ENCODE measurements at regions not wholly inside any gene's neighbourhood (a gene's known extent, or its start where the extent isn't known, plus 50 kb on each side); places are given as distances from the start of the nearest gene placed in this dataset.
"Not testable (repeated sequence)": the region's sequence is repeated elsewhere in the genome, so short reads cannot be mapped to it uniquely, and the experiment has no call there.

GRCh38 chrX:44667771-44668170 is 125.1 kb upstream of the FUNDC1 start:
- Histone ChIP-seq H3K36me3 (no peaks in the 10 kb centered on the region), H3K4me1 (replicated peaks) (no peaks in the 10 kb centered on the region), H3K9me3 (no peaks in the 10 kb centered on the region), H3K27me3 (replicated peaks; ENCODE audit: insufficient read depth) (no peaks in the 10 kb centered on the region), H3K4me3 (no peak overlapping the region), H3K27ac (no peak overlapping the region)
- WGBS, result 63% methylated on average over 3 of the region's 3 CpGs
- intact Hi-C loops (cut with DNase I), result no loop called here
- TF ChIP-seq POLR2A (IDR thresholded peaks at IDR 0.05), result no peak
- no peak for TF ChIP-seq CTCF (IDR thresholded peaks at IDR 0.05)
- TF ChIP-seq POLR2AphosphoS5 (IDR thresholded peaks at IDR 0.05), result no peak
- DNase-seq (ENCODE audit: low spot score), result no peak

- H3K27me3 ChIP-seq (replicated peaks; ENCODE audit: insufficient read depth); H3K36me3 ChIP-seq; H3K4me3 ChIP-seq; H3K4me1 ChIP-seq (replicated peaks); H3K27ac ChIP-seq; DNase-seq (ENCODE audit: low spot score); H3K9me3 ChIP-seq; intact Hi-C loops (cut with DNase I): not testable (repeated sequence)
- 89% methylated on average over 5 of the region's 5 CpGs for WGBS
These were observed 115.1 kb upstream of the FUNDC1 start for GRCh38 chrX:44657718-44658246.

GRCh38 chrX:44651358-44651757 is 108.7 kb upstream of the FUNDC1 start:
- Histone ChIP-seq H3K4me3 (no peak overlapping the region), H3K36me3 (no peaks in the 10 kb centered on the region), H3K27ac (no peak overlapping the region), H3K9me3 (no peaks in the 10 kb centered on the region), H3K27me3 (replicated peaks; ENCODE audit: insufficient read depth) (no peaks in the 10 kb centered on the region), H3K4me1 (replicated peaks) (no peaks in the 10 kb centered on the region)
- WGBS, result 17% methylated on average over 2 of the region's 2 CpGs
- intact Hi-C loops (cut with DNase I), result no loop called here
- DNase-seq (ENCODE audit: low spot score), result no peak
- TF ChIP-seq POLR2A (IDR thresholded peaks at IDR 0.05) (no peak), CTCF (IDR thresholded peaks at IDR 0.05) (no peak), POLR2AphosphoS5 (IDR thresholded peaks at IDR 0.05) (no peak)

GRCh38 chrX:44643723-44644122 is 101.1 kb upstream of the FUNDC1 start:
- Histone ChIP-seq H3K36me3 (no peaks in the 10 kb centered on the region), H3K27me3 (replicated peaks; ENCODE audit: insufficient read depth) (no peaks in the 10 kb centered on the region), H3K4me1 (replicated peaks) (no peaks in the 10 kb centered on the region), H3K4me3 (no peak overlapping the region), H3K27ac (no peak overlapping the region), H3K9me3 (no peaks in the 10 kb centered on the region)
- 24% methylated on average over 5 of the region's 5 CpGs for WGBS
- no peak for DNase-seq (ENCODE audit: low spot score)
- intact Hi-C loops (cut with DNase I), result no loop called here
- TF ChIP-seq POLR2A (IDR thresholded peaks at IDR 0.05) (no peak), CTCF (IDR thresholded peaks at IDR 0.05) (no peak), POLR2AphosphoS5 (IDR thresholded peaks at IDR 0.05) (no peak)

GRCh38 chrX:44637282-44637681 is 94.6 kb upstream of the FUNDC1 start:
- intact Hi-C loops (cut with DNase I), result no loop called here

More at GRCh38 chrX:44637282-44637681, 94.6 kb upstream of the FUNDC1 start:
- WGBS, result 92% methylated on average over 1 of the region's 1 CpG
- Histone ChIP-seq H3K36me3 (no peaks in the 10 kb centered on the region), H3K4me3 (no peak overlapping the region), H3K4me1 (replicated peaks) (no peaks in the 10 kb centered on the region), H3K27ac (no peak overlapping the region), H3K9me3 (no peaks in the 10 kb centered on the region), H3K27me3 (replicated peaks; ENCODE audit: insufficient read depth) (no peaks in the 10 kb centered on the region)
- TF ChIP-seq POLR2AphosphoS5 (IDR thresholded peaks at IDR 0.05) (no peak), CTCF (IDR thresholded peaks at IDR 0.05) (no peak), POLR2A (IDR thresholded peaks at IDR 0.05) (no peak)
- DNase-seq (ENCODE audit: low spot score), result no peak

Measured in prostate gland (tissue), 2 donors.